Activated naive CD4-positive, alpha-beta T cell treated with anti-CD3 and anti-CD28 coated beads, Interleukin-2, amount 50 U/mL, for 24 hours (primary cell): ENCODE measurements at regions not wholly inside any gene's neighbourhood (a gene's known extent, or its start where the extent isn't known, plus 50 kb on each side); places are given as distances from the start of the nearest gene placed in this dataset.

Experiments
- H3K27ac Mint-ChIP-seq: one replicate; pipeline ENCODE4 v1.8.0; 2021; ENCODE audit warnings: mild to moderate bottlenecking, mixed read lengths
- H3K27me3 Mint-ChIP-seq: one replicate; pipeline ENCODE4 v1.8.0; 2021; ENCODE audit warnings: mixed read lengths
- H3K36me3 Mint-ChIP-seq: one replicate; pipeline ENCODE4 v1.8.0; 2021; ENCODE audit warnings: mixed read lengths
- H3K4me1 Mint-ChIP-seq: one replicate; pipeline ENCODE4 v1.8.0; 2021; ENCODE audit warnings: mixed read lengths
- H3K4me3 Mint-ChIP-seq: one replicate; pipeline ENCODE4 v1.8.0; 2021; ENCODE audit warnings: mild to moderate bottlenecking, mixed read lengths
- H3K9me3 Mint-ChIP-seq: one replicate; pipeline ENCODE4 v1.8.0; 2021; ENCODE audit warnings: mixed read lengths

GRCh38 chr2:155852156-155852555 is 480.4 kb downstream of the NR4A2 start:
- Mint-ChIP-seq H3K4me1 (no peaks in the 10 kb centered on the region), H3K27me3 (no peaks in the 10 kb centered on the region), H3K36me3 (no peaks in the 10 kb centered on the region), H3K9me3 (no peaks in the 10 kb centered on the region), H3K4me3 (no peak overlapping the region), H3K27ac (no peak overlapping the region)

DNA sequence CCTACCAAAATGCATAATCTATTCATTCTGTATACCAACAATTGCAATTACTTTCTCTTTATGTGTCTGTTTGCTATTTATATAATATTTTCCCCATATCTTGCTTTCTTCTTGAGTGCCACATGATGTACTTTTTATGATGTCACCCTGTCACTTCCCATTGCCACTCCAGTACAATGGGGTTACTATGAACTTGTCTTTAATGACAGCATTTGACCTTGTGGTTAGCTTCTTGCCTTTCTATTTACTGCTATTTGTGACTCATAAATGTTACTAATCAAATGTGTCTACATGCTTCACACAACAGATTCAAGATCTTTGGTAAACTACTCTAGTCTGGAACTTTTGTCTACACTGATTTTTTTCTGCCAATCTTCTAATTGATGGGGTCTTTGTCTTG is 486.3 kb downstream of the NR4A2 start:
- no peaks in the 10 kb centered on the region for H3K4me1 Mint-ChIP-seq
- H3K27me3 Mint-ChIP-seq: no peaks in the 10 kb centered on the region
- H3K36me3 Mint-ChIP-seq: no peaks in the 10 kb centered on the region
- no peaks in the 10 kb centered on the region for H3K9me3 Mint-ChIP-seq
- H3K4me3 Mint-ChIP-seq: no peak overlapping the region
- no peak overlapping the region for H3K27ac Mint-ChIP-seq

GRCh38 chr2:155844461-155844860 is 488.1 kb downstream of the NR4A2 start:
- H3K4me3 Mint-ChIP-seq: no peak overlapping the region
- no peaks in the 10 kb centered on the region for H3K4me1 Mint-ChIP-seq
- H3K27ac Mint-ChIP-seq: no peak overlapping the region
- no peaks in the 10 kb centered on the region for H3K27me3 Mint-ChIP-seq
- no peaks in the 10 kb centered on the region for H3K9me3 Mint-ChIP-seq
- no peaks in the 10 kb centered on the region for H3K36me3 Mint-ChIP-seq

GRCh38 chr2:155842103-155842502 is 490.4 kb downstream of the NR4A2 start:
- H3K4me3 Mint-ChIP-seq: no peak overlapping the region
- no peaks in the 10 kb centered on the region for H3K9me3 Mint-ChIP-seq
- no peaks in the 10 kb centered on the region for H3K36me3 Mint-ChIP-seq
- H3K27me3 Mint-ChIP-seq: no peaks in the 10 kb centered on the region
- no peak overlapping the region for H3K27ac Mint-ChIP-seq
- H3K4me1 Mint-ChIP-seq: no peaks in the 10 kb centered on the region

DNA sequence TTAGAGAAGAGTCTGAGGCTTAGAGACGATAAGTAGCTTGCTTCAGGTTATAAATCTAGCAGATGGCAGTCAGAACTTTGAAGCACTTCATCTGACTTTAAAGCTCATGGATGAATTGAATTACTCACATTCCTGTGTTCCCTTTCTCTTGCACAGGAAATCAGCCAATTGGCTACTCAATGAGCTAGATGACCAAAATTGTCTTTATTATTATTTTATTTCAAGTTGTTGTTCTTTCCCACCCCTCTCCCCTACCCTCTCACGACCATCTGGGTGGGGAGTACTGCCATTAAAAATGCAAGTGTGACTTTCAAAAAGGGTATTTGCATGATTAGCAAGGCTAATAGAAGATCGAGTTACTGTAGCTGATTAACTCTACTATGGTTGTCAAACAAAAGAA is 491.1 kb downstream of the NR4A2 start:
- Mint-ChIP-seq H3K36me3 (no peaks in the 10 kb centered on the region), H3K4me3 (no peak overlapping the region), H3K27ac (no peak overlapping the region), H3K27me3 (no peaks in the 10 kb centered on the region), H3K9me3 (no peaks in the 10 kb centered on the region), H3K4me1 (no peaks in the 10 kb centered on the region)

- Mint-ChIP-seq H3K27ac (no peak overlapping the region), H3K4me3 (no peak overlapping the region), H3K4me1 (no peaks in the 10 kb centered on the region), H3K9me3 (no peaks in the 10 kb centered on the region), H3K27me3 (no peaks in the 10 kb centered on the region), H3K36me3 (no peaks in the 10 kb centered on the region)
Measured at GRCh38 chr2:155840661-155841060, 491.9 kb downstream of the NR4A2 start.

DNA sequence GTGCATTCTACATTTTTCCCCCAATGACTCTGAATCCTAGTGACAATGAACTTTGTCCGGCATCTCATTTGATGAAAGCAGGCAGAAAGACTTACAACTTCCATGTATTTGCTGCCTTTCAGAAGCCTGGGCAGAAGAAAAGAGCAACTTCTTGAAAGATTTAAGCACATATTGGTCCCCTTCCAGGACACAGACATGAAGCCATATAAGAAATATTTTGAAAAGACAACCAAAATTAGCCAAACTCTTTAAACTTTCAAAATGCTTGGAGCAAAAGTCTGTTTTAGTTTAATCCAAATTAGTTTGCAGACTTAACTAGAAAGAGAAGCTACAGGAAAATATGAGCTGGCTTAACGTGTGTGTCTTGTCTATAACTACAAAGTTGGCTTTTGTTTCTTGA is 492.5 kb downstream of the NR4A2 start:
- H3K4me1 Mint-ChIP-seq: no peaks in the 10 kb centered on the region
- no peak overlapping the region for H3K4me3 Mint-ChIP-seq
- H3K36me3 Mint-ChIP-seq: no peaks in the 10 kb centered on the region
- H3K27ac Mint-ChIP-seq: no peak overlapping the region
- no peaks in the 10 kb centered on the region for H3K9me3 Mint-ChIP-seq
- no peaks in the 10 kb centered on the region for H3K27me3 Mint-ChIP-seq

- Mint-ChIP-seq H3K27me3 (no peaks in the 10 kb centered on the region), H3K4me3 (no peak overlapping the region), H3K9me3 (no peaks in the 10 kb centered on the region), H3K27ac (no peak overlapping the region), H3K36me3 (no peaks in the 10 kb centered on the region), H3K4me1 (no peaks in the 10 kb centered on the region)
Measured at GRCh38 chr2:155839436-155839835, 493.1 kb downstream of the NR4A2 start.

DNA sequence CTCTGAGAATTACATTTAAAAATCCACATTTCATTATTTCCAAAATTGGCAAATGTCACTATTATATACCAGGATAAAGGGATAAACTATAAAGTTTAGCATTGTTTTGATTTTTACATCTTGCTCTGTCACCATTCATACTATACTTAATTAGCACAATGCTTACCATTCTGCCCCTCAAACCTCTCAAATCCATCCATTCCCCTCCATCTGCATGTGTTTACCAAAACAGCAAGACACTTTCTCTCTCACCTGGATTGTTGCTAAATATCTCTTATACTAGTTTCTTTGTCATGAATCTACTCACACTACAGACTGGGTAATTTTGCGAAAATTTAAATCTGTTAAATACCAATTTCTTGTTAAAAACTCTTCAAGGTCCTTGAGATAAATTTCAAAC is 496.1 kb downstream of the NR4A2 start:
- H3K27ac Mint-ChIP-seq: no peak overlapping the region
- no peaks in the 10 kb centered on the region for H3K27me3 Mint-ChIP-seq

DNA sequence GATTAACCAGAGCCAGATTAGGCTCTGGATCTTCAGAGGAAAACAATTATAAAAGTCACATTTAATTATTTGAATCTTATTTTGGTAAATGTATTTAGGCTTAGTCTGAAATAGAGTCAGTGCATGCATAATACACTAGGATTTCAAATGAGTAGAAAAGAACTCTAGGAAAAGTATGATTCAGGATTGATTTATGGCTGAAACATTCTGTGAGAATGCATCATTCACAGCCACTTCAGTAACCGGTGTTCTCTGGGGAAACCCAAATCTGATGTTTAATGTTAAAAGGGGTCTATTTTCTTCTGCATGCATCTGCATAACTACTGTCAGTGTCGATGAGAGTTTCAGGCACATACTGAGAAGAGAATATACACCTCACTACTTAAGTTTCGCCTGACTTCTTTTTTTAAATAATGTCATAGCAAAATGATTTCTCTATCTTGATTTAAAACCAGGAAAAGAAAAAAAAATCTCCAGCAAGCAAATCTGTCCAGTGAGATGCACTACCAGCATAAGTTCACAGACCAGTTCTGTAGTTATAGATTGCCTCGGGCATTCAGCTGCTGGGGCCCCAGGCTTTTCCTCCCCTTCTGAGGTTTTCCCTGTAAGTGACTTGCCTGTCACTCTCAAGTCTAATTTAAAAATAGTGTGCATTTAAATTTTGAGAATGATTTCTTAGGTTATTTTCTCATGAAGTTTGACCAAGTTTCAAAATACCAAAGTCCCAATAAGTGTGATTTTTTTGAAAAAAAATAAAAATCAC is 501.5 kb downstream of the NR4A2 start:
- Mint-ChIP-seq H3K27me3 (no peaks in the 10 kb centered on the region), H3K9me3 (no peaks in the 10 kb centered on the region), H3K36me3 (no peaks in the 10 kb centered on the region), H3K4me1 (no peaks in the 10 kb centered on the region), H3K27ac (no peak overlapping the region), H3K4me3 (no peak overlapping the region)

More for the DNA sequence above, 496.1 kb downstream of the NR4A2 start:
- H3K4me1 Mint-ChIP-seq: no peaks in the 10 kb centered on the region
- no peaks in the 10 kb centered on the region for H3K36me3 Mint-ChIP-seq
- no peak overlapping the region for H3K4me3 Mint-ChIP-seq
- H3K9me3 Mint-ChIP-seq: no peaks in the 10 kb centered on the region

GRCh38 chr2:155830351-155830750 is 502.2 kb downstream of the NR4A2 start:
- H3K9me3 Mint-ChIP-seq: no peaks in the 10 kb centered on the region
- H3K4me1 Mint-ChIP-seq: no peaks in the 10 kb centered on the region
- H3K4me3 Mint-ChIP-seq: no peak overlapping the region
- no peaks in the 10 kb centered on the region for H3K27me3 Mint-ChIP-seq
- no peaks in the 10 kb centered on the region for H3K36me3 Mint-ChIP-seq
- no peak overlapping the region for H3K27ac Mint-ChIP-seq

- no peak overlapping the region for H3K27ac Mint-ChIP-seq
- H3K4me3 Mint-ChIP-seq: no peak overlapping the region
- H3K36me3 Mint-ChIP-seq: no peaks in the 10 kb centered on the region
- no peaks in the 10 kb centered on the region for H3K27me3 Mint-ChIP-seq
- H3K9me3 Mint-ChIP-seq: no peaks in the 10 kb centered on the region
- H3K4me1 Mint-ChIP-seq: no peaks in the 10 kb centered on the region
Measured at GRCh38 chr2:155825876-155826275, 506.6 kb downstream of the NR4A2 start.

DNA sequence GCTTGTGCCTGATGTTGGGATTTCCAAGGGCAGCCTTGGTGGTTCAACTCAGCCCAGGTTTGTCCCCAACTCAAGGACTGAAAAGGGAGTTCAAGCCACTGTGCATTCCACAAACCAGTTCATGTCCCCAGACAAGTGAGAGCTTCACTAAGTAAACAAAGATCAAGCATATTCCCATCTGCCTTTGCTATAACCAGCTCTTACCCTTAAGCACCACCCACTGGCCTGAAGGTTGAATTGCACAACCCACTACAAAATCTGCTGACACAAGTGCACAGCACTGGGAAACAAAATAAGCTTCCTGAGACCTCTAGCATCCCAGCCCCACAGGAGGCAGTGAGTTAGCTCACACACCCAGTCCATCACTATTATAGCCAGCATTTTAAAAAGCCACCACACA is 516.7 kb downstream of the NR4A2 start:
- no peak overlapping the region for H3K4me3 Mint-ChIP-seq
- no peaks in the 10 kb centered on the region for H3K27me3 Mint-ChIP-seq
- no peaks in the 10 kb centered on the region for H3K4me1 Mint-ChIP-seq
- H3K9me3 Mint-ChIP-seq: peaks cover 5% of the 10 kb centered on the region
- H3K27ac Mint-ChIP-seq: no peak overlapping the region
- H3K36me3 Mint-ChIP-seq: no peaks in the 10 kb centered on the region

GRCh38 chr2:155815275-155815674 is 517.2 kb downstream of the NR4A2 start:
- H3K27ac Mint-ChIP-seq: no peak overlapping the region
- H3K27me3 Mint-ChIP-seq: no peaks in the 10 kb centered on the region
- H3K9me3 Mint-ChIP-seq: peaks cover 5% of the 10 kb centered on the region
- no peaks in the 10 kb centered on the region for H3K36me3 Mint-ChIP-seq
- no peaks in the 10 kb centered on the region for H3K4me1 Mint-ChIP-seq
- H3K4me3 Mint-ChIP-seq: no peak overlapping the region

DNA sequence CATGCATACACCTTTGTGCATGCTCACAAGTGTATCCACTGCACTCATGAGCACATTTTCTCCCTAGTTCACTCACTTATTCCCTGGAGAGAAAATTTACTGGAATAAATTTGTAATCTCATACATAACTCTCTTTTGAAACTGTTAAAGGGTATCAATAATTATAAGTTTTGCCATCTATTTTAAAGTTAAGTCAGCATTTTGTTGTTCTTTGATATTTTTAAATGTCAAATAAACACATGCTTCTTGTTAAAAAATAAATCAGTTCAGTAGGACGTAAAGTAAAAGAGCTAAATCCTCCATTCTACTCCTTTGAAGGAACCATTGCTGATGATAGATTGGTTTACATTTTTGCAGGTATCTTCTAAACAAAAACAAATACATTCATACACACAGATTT is 522.1 kb downstream of the NR4A2 start:
- no peak overlapping the region for H3K4me3 Mint-ChIP-seq
- no peaks in the 10 kb centered on the region for H3K36me3 Mint-ChIP-seq
- H3K9me3 Mint-ChIP-seq: peaks cover 4% of the 10 kb centered on the region
- no peak overlapping the region for H3K27ac Mint-ChIP-seq
- no peaks in the 10 kb centered on the region for H3K4me1 Mint-ChIP-seq
- H3K27me3 Mint-ChIP-seq: no peaks in the 10 kb centered on the region

- H3K4me1 Mint-ChIP-seq: no peaks in the 10 kb centered on the region
- no peak overlapping the region for H3K27ac Mint-ChIP-seq
- no peaks in the 10 kb centered on the region for H3K36me3 Mint-ChIP-seq
- H3K9me3 Mint-ChIP-seq: peaks cover 4% of the 10 kb centered on the region
- no peaks in the 10 kb centered on the region for H3K27me3 Mint-ChIP-seq
- H3K4me3 Mint-ChIP-seq: no peak overlapping the region
Measured at GRCh38 chr2:155802888-155803287, 529.6 kb downstream of the NR4A2 start.

DNA sequence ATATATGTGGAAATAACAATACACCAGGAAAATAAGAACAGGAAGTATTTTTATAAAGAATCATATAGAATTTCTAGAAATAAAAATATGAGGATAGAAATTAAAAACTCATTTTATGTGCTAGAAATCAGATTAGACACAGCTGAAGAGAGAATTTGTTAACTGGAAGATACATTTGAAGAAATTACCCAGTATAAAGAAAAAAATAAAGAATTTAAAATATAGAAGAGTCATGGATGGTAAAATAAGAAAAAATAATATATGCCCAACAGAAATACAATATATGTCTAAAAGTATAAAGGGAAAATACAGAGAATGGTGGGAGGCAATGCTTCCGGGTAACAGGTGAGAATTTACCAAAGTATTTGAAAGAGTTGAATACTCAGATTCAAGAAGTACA is 539.9 kb downstream of the NR4A2 start:
- Mint-ChIP-seq H3K36me3 (no peaks in the 10 kb centered on the region), H3K27me3 (no peaks in the 10 kb centered on the region), H3K9me3 (peaks cover 18% of the 10 kb centered on the region), H3K27ac (no peak overlapping the region), H3K4me1 (no peaks in the 10 kb centered on the region), H3K4me3 (no peak overlapping the region)
